ENCODE measurements at regions not wholly inside any gene's neighbourhood (a gene's known extent, or its start where the extent isn't known, plus 50 kb on each side); places are given as distances from the start of the nearest gene placed in this dataset.
"Not testable (repeated sequence)": the region's sequence is repeated elsewhere in the genome, so short reads cannot be mapped to it uniquely, and the experiment has no call there.

DNA sequence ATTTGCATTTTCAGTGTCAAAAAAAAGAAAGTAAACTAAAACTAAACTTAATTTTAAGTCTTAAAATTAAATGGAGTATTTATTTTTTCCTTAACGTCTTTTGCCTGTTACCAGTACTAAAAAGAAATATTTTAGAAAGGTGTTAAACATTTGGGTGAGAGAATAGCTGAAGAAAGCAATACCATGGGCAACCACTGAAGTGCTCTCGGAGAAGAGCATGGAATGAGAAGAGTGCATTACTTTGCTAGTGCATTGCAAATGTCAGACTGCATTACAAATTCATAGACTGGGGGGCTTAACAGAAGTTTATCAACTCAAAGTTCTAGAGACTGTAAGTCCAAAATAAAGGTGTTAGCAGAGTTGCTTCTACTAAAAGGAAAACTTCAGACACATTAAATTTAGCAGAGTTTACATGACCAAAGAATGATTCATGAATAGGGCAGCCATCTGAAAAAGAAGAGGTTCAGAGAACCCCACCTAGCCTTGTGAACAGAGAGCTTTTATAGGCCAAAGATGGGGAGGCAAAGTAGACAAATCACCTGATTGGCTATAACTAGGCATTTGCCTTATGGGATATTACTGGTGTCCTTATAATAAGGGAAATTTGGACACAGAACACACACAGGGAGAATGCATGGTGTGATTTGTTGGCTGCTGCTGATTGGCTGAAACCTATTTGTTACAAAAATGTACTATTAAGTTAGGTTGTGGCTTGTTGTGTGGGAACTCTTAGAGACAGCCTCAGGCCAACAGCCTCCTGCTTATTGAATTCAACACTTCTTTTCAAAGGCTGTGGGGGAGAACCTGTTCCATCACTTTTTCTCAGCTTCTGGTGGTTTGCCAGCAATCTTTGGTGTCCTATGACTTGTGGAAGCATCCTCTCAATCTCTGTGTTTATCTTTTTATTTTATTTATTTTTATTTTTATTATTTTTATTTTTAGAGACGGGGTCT, 106.7 kb upstream of the RREB1 start:
- no peak for DNase-seq (ENCODE audit: low read depth in 2 of 2)

DNA sequence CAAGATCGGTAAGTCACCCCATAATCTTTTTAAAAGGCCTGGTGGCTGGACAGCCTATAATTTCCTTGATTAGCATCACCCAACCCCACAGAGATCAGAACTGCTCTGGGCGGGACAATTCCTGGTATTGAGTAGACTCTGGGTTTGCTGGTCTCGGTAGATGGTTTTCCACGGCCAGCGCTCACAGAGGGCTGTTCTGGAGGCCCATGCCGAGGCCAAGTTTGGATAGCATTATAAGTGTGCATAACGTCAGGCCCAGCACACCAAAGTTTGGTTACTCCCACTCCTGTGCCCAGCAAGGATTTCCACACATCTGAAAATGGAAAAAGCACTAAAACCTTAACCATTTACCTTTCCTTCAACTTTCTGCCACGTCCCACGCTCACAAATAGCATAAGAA, 104.7 kb upstream of the RREB1 start:
- DNase-seq (ENCODE audit: low read depth in 2 of 2): no peak

DNA sequence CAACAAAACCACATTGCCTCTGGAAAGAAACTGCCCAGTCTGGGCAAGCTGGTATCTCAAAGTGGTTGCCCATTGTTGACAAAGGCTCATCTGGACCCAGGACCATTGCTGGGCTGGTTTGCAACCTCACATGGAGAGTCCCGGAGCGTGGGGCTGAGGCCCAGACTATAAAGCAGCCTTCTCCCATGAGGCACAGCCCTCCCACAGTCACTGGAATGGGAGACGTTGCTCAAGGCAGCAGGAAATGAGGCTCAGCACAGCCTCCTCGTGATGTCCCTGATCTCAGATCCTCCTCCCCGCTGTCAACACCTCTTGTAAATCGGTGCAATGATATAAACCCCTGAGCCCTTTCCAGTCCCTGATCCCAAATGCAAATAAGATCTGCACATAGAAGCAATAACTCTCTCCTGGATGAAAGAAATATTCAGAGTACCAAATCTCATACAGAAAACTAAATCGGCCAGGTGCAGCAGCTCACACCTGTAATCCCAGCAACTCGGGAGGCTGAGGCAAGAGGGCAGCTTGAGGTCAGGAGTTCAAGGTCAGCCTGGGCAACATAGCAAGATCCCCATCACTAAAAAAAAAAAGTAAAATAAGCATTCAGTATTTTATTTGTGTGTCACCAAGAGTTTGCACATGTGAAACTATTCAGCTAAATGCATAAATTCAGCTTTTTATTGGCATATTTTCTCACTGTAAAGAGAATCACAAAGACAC, 103.0 kb upstream of the RREB1 start:
- DNase-seq (ENCODE audit: low read depth in 2 of 2): no peak

DNA sequence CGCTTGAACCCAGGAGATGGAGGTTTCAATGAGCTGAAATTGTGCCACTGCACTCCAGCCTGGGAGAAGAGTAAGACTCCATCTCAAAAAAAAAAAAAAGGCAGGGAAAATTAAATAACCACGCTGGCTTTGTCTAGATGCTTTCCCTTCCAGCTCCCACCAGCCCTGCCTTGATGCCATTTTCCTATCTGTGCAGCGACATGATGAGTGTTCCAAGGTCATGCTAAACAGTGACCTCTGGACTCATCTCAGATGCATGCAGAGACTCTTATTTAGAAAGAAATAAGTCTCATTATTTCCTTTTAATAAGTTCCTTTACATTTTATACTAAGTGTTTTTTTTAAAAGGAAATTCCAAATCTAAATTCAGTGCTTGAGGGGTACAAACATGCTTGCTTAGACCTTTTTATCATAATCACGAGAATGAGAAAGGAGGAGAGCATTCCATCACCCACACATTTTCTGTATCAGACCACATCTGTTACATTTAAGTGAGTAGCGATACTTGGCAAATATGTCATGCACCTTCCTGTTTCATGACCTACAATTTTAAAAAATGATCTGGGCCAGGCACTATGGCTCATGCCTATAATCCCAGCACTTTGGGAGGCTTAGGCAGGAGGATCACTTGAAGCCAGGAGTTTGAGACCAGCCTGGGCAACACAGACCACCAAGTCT, 101.1 kb upstream of the RREB1 start:
- DNase-seq (ENCODE audit: low read depth in 2 of 2): no peak

DNA sequence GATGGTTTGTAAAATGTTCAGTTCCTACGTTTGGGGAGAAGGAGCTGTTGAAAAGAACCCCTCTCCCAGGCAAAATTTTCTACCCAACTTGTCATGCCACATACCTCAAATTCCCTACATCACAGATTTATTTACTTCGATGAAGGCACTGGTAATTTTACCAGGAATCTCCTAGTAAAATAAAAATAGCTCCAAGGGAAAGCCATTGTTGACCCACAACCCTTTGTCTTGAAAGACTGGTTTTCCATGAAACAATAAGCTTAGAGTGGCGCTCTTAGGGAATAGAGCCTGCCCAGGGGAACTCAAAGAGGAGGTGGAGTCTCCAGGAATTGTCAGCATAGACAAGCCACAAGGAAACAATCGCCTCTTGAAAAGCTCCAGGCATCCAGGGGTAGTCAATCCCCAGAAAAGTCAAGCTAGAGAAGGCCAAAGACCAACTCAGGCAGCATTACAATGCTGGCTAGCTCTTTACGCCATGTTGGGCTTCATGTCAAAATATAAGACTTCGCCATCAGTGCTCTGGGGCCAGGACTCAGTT, 99.2 kb upstream of the RREB1 start:
- no peak for DNase-seq (ENCODE audit: low read depth in 2 of 2)

DNA sequence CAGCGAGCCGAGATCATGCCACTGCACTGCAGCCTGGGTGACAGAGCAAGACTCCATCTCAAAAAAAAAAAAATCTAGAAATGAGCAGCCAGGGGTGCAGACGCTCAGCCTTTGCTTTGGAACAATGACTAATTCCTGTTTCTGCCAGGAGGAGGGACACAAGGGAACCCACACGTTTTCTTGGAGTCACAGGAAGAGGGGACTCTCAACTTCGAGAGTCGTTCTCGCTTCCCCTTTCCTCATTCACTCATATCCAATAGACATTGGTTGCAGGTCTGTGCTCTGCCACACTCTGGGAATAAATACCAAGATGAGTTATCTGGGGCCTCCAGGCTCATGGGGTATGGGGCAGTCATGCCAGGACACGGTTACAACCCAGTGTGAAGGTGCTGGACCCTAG, 91.5 kb upstream of the RREB1 start:
- DNase-seq (ENCODE audit: low read depth in 2 of 2): no peak

DNA sequence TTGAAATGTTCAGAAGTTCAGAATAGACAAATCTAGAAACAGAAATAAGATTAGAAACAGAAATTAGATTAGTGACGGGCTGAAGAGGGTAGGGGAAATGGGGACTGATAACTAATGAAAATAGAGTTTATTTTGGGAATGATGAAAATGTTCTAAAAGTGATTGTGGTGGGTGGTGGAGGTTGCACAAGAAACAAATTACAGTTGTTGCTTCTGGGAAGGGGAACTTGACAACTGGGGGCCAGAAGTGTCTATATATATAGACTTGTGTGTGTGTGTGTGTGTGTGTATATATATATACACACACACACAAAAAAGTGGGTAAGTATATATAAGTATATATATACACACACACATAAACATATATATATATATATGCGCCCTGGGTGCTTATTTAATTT, 86.5 kb upstream of the RREB1 start:
- no peak for DNase-seq (ENCODE audit: low read depth in 2 of 2)

DNA sequence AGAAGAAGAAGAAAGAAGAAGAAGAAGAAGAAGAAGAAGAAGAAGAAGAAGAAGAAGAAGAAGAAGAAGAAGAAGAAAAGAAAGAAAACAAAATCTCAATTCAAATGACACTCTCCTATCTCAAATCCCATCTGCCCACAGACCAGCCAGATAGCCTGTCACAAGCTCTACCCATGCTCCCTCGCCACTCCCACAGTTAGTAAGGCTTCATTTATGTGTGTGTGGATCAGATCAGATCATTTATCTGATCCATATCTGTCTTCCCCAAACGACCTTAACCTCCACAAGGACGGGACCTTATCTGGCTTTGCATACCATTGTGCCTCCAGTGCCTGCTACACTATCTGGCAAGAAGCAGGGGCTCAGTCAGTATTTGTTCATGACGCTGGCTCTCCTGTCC, 81.9 kb upstream of the RREB1 start:
- DNase-seq (ENCODE audit: low read depth in 2 of 2): no peak

DNA sequence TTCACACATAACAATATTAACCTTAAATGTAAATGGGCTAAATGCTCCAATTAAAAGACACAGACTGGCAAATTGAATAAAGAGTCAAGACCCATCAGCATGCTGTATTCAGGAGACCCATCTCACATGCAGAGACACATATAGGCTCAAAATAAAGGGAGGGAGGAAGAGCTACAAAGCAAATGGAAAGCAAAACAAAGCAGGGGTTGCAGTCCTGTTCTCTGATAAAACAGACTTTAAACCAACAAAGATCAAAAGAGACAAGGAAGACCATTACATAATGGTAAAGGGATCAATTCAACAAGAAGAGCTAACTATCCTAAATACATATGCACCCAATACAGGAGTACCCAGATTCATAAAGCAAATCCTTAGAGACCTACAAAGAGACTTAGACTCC, 78.8 kb upstream of the RREB1 start:
- not testable (repeated sequence) for DNase-seq (ENCODE audit: low read depth in 2 of 2)

DNA sequence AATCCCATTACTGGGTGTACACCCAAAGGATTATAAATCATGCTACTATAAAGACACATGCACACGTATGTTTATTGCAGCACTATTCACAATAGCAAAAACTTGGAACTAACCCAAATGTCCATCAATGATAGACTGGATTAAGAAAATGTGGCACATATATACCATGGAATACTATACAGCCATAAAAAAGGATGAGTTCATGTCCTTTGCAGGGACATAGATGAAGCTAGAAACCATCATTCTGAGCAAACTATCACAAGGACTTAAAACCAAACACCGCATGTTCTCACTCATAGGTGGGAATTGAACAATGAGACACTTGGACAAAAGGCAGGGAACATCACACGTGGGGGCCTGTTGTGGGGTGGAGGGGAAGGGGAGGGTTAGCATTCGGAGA, 76.8 kb upstream of the RREB1 start:
- not testable (repeated sequence) for DNase-seq (ENCODE audit: low read depth in 2 of 2)

DNA sequence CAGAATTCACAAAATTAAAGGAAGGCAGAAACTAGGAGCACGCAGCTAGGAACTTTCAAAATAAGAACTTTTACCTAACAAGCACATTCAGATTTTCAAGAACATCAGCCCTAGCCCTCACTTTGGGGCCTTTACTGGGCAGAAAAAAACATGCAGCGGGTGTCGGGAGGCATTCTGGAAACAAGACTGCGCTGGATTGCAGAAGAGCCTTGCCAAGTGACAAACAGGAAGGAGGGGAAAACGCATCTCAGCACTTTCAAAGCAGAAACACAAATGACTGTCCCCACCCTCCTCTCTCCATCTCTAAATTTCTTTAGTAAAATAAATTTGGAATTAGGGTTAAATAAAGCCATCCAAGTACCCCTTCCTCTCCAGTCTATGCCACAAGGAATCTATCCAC, 74.6 kb upstream of the RREB1 start:
- no peak for DNase-seq (ENCODE audit: low read depth in 2 of 2)

DNA sequence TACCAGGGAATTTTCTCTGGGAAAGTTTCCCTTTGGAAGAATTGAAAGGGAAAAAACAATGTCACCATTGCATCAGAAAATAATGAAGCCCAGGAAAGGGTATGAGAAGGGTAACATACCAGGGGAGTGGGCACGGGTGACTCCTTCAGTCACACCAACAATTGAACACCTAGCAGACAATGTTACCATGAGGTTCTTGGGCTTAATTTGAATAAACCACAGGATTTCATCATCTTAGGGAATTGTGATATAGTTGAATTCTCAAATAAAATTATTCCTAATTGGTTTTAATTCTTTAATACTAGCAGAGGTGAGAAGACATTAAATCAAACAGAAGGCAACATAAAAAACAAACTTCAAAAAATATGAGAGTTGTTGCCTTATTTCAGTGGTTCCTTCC, 73.7 kb upstream of the RREB1 start:
- no peak for DNase-seq (ENCODE audit: low read depth in 2 of 2)

DNA sequence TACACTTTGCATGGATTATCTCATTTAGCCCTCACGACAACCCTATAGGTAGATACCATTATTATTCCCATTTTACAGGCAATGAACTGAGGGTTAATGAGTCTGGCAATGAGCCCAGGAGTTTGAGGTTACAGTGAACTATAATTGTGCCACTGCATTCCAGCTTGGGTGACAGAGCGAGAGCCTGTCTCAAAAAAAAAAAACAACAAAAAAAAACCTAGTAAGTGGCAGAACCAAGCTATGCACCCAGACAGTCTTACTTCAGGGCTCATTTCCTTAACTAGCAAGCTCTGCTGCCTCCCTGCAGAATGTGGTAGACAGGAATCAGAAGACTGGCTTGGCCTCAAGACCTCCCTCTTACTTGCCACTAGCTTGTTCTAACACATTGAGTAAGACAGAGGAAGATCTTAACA, 71.9 kb upstream of the RREB1 start:
- DNase-seq (ENCODE audit: low read depth in 2 of 2): no peak

DNA sequence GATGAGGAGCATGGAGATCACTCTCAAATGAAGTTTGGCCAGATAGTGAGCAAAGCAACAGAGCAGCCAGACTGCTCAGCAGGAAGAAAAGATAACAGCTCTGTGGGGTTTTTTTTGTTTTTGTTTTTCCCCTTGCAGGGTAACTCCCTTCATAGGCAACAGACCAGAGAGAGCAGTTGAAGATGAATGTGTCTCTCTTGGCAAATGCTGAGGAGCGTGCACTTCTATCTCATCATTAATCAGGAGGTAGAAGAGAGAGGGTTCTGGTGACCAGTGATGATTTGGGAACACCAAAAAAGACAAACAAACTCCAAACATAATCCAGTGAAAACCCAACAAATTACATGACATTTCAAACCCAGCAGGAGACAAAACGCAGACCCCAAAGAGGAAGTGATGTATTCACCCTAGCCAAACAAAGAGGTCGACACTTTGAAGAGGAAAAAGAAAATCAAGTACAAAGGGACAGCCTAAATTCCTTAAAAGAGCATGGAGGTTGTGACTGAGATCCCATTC, 66.2 kb upstream of the RREB1 start:
- DNase-seq (ENCODE audit: low read depth in 2 of 2): no peak

DNA sequence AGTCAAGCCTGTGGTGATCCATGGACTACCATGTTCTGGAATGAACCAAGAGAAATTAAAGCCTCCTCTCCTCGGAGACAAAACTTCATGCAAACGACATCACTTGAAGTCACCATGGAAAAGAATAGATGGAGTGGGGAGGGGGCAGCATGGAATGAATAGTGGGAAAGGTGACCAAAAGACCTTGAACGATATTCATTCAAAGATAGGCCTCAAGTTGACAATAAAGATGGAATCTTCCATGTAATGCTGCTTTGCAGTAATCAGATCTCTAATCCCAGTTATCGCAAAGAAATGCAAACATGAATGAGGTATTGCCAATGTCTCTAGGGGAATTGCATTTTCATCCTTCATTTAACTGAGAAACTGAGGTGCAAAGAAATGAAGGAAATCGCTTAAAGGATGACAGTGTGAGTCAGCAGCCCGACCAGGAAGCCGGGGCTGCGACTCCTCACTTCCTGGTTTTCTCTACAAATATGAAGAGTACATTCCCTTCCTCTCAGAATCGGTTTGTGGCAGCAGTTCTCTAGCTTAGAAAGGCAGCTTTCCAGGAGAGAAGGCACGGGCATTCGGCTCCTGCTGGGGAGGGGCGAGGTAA, 65.6 kb upstream of the RREB1 start:
- peak; percentile 61 to 67 for DNase-seq (ENCODE audit: low read depth in 2 of 2)

DNA sequence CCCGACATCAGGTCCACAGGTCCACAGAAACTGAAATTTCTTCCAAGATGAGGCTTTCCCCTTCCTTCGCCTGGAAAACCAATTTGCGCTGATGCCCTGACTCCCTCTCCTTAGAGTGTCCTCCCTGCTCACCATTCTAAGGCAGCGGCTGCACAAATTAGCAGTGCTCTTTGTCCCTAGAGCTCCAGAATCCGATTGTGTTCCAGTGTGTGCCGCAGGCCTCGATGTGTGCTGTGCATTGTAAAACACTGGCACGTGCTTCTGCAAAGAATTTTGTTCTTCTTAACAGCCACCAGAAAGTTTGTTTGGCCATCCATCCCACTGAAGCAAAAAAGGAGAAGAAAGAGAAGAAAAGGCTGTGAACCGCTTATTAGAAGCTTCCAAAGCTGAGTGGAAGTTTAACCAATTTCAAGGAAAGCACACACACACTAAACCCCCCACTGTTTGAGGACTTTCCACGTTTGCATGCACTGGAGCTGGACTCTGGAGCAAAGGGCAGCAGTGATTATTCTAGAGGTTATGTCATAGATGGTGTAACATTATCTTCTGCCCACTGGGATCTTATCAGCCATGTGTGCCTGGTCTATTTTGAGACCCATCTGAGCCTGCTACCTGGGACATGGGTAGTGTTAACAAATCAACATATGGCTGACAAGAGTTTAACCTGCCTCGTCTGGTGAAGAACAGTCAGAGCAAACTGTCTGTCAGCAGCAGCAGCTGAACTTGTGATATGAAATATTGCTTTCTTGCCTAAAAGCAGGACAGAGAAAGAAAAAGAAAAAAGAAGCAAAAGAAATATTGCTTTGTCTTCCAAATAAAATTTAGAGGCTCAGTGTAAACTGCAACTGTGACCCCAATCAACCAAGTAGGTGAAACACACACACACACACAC, 64.9 kb upstream of the RREB1 start:
- DNase-seq (ENCODE audit: low read depth in 2 of 2): peak; percentile 4 to 31

DNA sequence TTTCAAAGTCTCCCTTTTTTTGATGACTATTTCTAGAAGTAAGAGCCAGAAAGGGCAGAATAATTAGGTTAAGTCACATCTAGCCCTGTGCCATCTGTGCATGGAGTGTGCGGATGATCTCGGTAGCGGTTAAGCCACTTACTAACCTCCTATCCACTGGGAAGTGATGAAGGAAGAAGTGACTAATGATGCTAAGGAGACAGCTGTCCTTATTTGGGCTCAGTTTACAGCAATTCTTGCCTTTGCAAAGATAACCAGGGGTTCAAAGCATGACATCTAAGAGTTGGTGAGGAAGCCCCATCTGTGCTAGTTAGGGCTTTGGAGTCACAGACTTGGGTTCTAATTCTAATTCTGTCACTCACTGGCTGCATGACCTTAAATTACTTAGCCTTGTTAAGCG, 62.4 kb upstream of the RREB1 start:
- DNase-seq (ENCODE audit: low read depth in 2 of 2): no peak

DNA sequence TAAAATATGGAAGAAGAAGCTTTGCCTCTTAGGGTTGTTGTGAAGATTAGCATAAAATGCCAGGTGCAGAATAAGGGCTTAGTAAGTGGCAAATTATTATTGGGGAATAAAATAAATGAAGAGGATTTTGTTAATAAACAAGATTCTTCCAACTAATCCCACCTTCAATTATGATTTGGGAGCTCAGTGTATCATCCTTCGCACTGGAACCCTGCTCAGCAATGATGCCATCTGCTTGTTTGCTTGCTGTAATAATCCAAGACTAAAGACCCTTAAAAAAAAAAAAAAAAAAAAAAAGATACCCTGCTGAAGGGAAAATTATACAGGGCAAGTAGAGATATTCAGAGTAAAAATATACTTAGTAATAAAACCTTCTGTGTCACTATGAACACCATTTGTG, 62.0 kb upstream of the RREB1 start:
- no peak for DNase-seq (ENCODE audit: low read depth in 2 of 2)

DNA sequence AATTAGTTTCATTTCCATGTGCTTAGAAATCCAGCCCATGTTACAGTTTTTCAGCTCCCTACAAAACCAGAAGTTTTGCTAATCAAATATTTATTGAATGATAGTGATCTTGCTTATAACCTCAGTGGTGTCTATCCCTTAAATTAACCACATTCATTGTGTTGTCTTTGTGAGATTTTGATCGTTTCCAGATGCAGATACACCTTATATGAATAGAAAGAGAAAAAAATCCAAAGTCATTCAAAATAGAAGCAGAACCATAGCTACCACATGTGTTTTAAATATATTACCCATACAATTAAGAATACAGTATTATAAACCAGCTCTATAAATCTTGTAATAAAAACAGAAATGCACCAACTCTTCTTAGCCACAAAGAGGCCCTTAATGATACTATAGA, 60.6 kb upstream of the RREB1 start:
- DNase-seq (ENCODE audit: low read depth in 2 of 2): no peak

DNA sequence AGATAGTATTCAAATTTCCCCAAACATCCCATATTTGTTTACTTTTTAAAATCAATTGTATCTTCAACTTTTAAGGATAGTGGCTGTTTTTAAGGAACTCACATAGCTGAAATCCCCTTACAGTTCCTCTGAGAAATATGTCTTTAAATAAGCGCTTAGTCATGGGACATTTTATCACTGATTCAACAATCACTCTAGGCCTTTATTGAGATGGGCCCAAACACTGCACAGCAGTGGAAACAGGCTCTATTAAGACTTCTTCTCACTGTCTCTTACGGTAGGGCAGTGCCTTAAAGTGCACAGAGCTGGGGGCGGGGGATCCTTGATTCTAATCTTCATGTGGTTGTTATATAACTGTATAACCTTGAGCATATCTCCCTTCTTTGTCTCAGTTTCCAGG, 59.8 kb upstream of the RREB1 start:
- DNase-seq (ENCODE audit: low read depth in 2 of 2): no peak
